ENCODE measurements at regions not wholly inside any gene's neighbourhood (a gene's known extent, or its start where the extent isn't known, plus 50 kb on each side); places are given as distances from the start of the nearest gene placed in this dataset.

DNA sequence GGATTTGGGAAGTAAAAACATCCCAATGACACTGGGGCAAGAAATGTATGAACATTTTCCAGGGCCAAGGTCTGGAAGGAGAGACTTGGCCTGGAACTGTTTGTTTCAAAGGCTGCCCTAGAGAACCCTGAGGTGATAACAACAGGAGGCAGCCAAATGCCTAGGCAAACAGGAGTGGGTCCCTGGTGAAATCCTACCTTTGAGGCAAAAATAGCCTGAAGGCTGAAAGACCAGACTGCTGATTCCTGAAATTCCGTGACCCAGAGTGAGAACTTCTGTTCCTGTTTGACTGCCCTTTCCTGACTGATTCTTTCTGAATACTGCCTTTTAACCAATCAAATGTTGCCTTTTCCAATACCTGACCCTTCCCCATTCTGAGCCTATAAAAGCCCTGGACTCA, 196.4 kb downstream of the NSUN3 start:
- no peak for DNase-seq

GRCh38 chr3:94269763-94270162, 206.9 kb downstream of the NSUN3 start:
- DNase-seq = no peak

GRCh38 chr3:94272016-94272415, 209.2 kb downstream of the NSUN3 start:
- no peak for DNase-seq

GRCh38 chr3:94280958-94281357, 218.1 kb downstream of the NSUN3 start:
- no peak for DNase-seq

DNA sequence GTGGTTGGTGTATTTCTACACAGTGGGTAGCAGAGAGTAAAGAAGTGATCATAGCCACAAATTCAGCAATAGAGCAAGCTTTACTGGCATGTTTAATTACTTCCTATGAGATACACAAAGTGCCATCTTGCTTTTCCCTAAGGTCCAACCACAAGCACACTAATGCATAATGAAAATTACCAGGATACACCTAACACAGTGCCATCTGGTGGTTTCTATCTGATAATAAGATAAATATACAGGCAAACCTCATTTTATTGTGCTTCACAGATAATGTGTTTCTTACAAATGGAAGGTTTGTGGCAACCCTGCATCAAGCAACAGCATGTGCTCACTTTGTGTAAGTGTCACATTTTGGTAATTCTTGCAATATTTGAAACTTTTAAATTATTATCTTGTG, 223.0 kb downstream of the NSUN3 start:
- peak; percentile 0 for DNase-seq

- DNase-seq = no peak
Observed at GRCh38 chr3:94291686-94292085, 228.8 kb downstream of the NSUN3 start.

DNA sequence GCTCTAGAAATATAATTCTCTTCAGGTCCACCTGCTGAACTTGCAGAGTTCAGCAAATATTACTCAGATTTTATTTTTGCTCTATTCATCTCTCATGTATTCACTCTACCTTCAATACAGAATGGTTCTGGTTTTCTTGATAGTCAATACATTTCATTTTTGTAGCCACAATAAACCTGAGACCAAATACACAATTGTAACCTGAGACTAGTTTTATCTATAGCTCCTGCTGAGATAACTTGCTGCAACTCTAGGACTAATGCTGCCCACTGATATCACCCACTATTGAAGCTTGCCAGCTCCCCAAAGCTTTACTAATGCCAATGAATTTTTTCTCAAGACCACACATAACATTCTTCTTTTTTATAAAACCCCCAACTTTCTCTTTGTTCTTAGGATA, 229.3 kb downstream of the NSUN3 start:
- no peak for DNase-seq

DNA sequence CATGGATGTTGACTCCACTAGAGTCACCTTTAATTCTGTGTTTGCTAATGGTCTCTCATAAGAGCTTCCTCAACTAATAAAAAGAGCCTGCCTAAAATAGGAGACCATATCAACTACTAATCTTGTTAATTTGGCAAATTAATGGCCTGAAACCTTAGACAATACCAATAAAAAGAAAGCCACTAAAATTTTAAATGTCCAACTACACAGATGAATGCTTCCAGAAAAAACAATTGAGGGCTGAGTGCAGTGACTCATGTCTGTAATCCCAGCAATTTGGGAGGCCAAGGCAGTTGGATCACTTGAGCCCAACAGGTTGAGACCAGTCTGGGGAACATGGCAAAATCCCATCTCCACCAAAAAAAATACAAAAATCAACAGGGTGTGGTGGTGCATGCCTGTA, 230.9 kb downstream of the NSUN3 start:
- no peak for DNase-seq

GRCh38 chr3:94294806-94295205, 231.9 kb downstream of the NSUN3 start:
- DNase-seq = no peak

- DNase-seq = no peak
Observed at GRCh38 chr3:94299716-94300115, 236.9 kb downstream of the NSUN3 start.

DNA sequence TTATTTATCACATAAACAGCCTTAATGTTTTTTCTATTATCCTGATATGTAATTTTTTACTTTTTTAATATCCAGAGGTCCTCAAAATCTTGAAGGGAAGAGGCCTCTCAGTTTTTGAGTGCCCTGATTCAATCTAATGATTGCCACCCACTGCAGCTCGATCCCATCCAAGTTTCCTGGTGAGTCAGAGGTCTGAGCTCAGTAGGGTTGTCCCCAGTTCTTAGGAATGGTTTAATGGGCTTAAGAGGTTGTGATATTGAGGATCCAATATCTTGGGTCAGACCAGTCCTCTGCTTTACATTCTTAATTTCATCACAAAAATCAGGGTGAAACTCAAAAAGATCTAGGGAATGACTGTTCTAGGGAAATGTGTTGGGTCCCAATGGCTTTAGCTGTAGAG, 238.5 kb downstream of the NSUN3 start:
- no peak for DNase-seq

GRCh38 chr3:94303266-94303665, 240.4 kb downstream of the NSUN3 start:
- DNase-seq = no peak

DNA sequence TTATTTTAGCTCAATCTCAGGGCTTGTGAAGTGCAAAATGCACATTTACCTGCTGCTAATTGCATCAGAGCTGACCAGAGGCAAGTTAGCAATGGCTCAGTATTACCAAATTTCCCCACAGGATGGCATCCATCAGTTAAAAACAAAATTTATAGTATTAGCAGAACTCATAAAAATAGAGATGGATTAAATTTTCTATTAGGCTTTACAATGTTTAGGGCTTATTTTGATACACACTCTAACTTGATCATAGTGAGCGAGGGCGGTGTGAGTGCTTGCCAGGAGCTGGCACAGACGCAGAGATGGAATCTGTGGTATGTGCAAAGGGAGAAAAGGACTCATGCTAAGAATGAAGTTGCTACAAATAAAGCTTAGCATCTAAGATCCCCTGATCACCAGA, 241.0 kb downstream of the NSUN3 start:
- DNase-seq = no peak

- no peak for DNase-seq
Observed at GRCh38 chr3:94304954-94305353, 242.1 kb downstream of the NSUN3 start.

DNA sequence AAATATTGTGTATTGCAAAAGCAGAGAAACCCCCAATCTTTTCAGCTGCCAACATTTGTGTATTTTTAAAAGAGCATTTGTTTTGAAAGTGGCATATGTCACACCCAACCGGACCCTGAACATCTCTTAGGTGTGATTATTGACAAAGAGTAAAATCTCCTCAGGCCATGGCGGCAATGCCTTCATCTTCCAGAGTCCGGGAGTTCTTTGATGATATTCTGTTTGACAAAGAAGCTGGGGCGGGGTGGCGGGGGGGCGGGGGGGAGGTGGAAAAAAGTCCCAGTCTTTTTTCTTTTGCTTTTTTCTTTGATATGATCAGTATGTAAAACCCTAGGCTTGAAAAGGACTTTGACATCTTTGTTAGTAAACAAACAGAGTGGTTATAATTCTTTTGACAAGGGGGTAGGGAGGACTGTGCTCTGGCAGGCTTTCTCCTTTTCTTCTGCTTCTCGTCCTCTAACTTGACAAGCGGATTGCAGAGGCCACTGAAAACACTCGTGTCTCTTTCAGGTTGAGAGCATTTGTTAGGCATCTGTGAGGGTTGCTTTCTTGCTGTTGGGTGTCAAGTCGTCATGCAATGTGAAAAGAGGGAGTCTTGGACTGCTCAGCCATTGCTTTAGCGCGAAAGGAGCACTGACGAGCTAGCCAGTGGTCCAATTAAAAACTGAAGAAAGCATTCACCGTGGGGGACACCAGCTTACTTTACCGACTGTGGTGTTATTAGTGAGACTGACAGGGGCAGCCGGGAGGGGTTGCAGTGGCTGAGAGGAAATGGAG, 243.2 kb downstream of the NSUN3 start:
- no peak for DNase-seq

DNA sequence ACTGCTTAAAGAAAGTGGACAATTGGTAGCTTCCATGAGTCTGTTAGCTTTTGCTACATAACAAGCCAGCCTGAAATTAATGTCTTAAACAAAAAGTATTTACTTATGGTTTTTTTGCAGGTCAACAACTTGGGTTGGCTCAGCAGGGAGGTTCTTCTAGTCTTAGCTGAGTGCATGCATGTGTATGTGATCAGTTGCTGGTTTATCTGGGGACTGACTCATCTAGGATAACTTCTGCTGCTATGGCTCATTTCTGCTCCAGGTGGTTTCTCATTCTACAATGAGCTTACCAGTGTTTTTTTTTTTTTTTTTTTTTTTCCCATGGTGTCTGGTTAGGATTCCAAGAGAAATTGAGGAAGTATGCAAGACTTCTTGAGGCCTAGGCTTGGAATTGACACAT, 244.7 kb downstream of the NSUN3 start:
- DNase-seq = no peak

DNA sequence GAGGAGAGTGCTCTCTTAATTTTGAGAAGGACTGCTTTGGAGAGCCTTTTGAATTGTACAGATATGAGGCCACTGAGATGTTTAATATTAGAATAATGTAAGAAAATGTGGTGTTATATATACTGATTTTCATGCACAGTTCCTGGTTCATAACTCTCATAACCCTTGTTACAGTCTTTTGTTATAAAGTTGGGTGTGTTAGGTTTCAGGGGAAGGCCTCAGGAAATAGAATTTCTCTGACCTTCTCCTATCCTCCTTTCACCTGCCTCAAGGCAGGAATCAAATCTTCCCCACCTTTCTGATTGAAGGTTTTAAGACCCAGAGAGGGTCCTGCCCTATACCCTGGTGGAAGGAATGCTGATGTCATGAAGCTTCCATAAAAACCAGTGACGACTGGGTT, 245.9 kb downstream of the NSUN3 start:
- no peak for DNase-seq

DNA sequence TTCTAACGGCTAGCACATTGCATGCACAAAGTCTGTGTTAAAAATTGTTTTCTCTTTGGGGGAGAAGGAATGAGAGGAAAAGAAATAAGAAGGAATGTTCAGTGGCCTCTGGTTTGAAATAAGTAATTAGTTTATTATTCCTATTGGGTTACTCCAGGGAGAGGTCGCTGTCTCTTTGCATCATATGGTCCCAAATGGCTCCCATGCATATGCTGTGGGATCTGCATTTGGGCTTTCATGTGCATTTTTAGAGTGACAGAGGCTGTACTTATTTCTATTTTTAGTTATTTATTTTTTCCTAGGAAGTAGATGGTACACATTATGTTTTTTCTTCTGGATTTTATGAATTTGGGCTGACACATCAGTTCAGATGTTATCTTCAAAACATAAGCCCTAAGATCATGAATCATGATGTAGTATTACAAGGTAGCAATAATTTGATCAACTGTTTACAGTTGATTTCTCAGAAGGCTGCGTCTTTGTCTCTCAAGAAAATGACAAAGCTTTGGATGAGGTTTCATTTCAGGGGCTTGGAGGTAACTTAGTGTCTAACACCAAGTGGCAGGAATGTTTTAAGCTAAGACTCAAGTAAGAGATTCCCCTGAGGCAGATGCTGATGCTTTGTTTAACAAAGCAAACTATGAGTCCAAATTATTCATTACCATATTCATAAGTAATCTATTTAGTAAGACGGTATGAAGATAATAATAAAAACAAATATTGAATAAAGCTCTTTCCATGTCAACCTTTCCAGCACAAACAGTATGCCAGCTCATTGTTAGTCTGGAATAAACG, 247.7 kb downstream of the NSUN3 start:
- no peak for DNase-seq

DNA sequence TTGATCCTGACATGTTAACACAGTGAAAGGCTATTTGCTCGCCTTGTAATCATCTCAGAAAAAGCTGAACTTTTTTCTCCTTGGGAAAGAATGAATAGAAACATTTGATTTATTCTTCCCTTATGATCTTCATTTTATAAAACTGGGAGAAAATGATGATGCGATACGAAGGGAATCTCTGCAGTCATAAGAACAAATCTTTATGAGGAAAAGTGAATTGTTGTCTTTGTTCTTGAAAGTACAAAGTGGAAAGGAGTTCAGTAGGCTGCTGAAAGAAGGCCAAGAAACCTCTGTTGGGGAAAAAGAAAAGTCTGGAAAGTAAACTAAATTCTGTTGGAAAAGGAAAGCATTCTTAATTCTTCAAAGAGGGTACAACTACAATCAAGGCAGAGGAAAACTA, 248.8 kb downstream of the NSUN3 start:
- no peak for DNase-seq

DNA sequence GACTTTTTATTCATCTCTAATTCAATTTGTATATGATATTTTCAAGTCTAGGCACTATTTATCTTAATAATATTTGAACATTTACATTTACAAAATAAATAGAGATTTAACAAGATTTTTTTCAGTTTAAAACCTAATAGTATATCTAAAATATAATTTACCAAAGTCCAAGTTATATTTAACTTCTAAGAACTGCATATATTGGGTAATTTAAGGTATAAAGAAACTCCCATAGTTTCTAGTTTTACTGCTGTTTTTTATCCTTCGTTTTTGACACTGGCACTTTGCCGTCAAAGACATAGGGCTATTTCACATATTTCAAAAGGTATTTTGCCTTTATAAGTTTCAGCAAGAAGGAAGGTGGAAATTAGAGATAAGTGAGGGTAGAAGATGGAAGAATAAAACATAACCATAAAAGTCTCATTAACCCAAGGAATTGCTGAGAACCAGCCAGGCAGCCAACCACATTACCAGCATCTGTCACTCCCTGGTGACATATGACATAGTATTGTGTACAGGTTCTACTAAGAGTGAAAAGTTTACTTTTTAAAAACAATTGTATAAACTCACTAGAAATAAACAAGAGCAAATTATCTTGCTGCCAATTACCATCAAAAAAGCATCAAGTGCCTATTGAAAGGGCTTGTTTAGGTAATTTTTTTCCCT, 251.5 kb downstream of the NSUN3 start:
- no peak for DNase-seq

DNA sequence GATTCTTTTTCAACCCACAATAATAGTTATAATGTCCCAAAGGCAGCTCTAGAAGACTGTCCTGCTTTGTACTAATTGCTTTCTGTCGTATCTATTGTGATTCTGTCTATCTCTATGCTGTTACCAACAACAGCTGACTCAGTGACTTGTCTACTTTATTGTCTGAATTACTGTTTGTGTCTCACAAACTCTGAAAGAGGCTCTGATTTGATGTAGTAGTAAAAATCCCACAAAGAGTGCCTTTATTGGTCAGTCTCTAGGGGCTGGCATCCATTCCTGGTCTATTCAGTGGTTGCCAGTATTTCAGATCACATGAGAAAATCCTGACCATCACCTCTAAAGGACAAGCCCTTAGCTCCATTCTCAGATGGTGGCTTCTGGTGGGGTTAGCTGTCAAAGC, 254.2 kb downstream of the NSUN3 start:
- DNase-seq = no peak

GRCh38 chr3:94323596-94323995, 260.7 kb downstream of the NSUN3 start:
- no peak for DNase-seq

GRCh38 chr3:94331831-94332230, 269.0 kb downstream of the NSUN3 start:
- no peak for DNase-seq

Data from NCI-H1694 treated with DMSO at 0.1 percent for 48 hours (cell line).